Nucleus accumbens (tissue), 56 donors: ENCODE measurements at regions not wholly inside any gene's neighbourhood (a gene's known extent, or its start where the extent isn't known, plus 50 kb on each side); places are given as distances from the start of the nearest gene placed in this dataset.
"Not testable (repeated sequence)": the region's sequence is repeated elsewhere in the genome, so short reads cannot be mapped to it uniquely, and the experiment has no call there.

Source experiments
- DNase-seq, 56 donors: peaks; one replicate each; lab custom pipeline; 2025; lab: John Stamatoyannopoulos, UW

- no peak for DNase-seq
Observed at GRCh38 chr2:185984670-185985069, 246.1 kb downstream of the FSIP2 start.

DNA sequence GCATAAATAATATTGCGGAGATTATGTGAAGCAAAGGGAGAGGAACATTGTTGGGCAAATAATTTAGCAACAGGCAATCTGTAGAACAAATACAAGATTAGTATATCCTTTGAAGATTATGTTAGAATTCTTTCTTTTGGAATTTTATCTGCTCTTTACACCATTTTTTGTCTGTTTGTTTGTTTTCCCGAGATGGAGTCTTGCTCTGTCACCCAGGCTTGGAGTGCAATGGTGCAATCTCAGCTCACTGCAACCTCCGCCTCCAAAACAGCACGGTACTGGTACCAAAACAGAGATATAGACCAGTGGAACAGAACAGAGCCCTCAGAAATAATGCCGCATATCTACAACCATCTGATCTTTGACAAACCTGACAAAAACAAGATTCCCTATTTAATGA, 250.3 kb downstream of the FSIP2 start:
- not testable (repeated sequence) for DNase-seq

GRCh38 chr2:185990861-185991525, 252.4 kb downstream of the FSIP2 start:
- DNase-seq = no peak

DNA sequence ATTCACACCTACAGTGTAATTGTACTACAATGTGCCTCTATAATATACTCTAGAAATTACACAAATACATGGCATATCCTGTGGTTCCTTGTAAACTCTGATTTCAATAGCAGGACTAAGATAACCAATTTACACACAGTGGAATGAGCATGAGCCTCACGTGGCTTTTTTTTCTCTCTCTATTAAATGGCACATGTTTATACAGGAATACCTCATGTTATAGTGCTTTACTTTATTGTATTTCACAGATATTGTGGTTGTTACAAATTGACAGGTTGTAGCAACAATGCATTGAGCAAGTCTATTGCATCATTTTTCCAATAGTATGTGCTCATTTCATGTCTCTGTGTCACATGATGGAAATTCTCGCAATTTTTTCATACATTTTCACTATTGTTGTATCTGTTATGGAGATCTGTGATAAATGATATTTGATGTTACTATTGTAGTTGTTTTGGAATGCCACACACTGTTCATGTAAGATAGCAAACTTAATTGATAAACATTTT, 260.0 kb downstream of the FSIP2 start:
- no peak for DNase-seq

DNA sequence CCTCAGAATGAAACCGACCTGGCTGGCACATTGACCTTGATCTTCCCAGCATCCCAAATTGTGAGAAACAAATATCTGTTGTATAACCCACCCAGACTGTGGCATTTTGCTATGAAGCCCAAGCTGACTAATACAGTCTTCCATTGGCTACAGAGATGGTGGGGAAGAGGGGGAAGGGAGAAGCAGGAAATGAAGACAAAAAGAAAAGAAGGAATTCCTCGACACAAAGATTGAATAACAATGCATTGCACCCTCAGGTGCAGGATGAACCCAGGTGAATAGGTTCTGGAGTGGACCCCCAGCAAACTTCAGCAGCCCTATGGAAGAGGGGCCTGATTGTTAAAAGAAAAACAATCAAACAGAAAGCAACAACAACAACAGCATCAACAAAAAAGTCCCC, 270.7 kb downstream of the FSIP2 start:
- DNase-seq = no peak

- DNase-seq = no peak
Observed at GRCh38 chr2:186017278-186017677, 278.7 kb downstream of the FSIP2 start.

GRCh38 chr2:186024921-186025320, 286.3 kb downstream of the FSIP2 start:
- no peak for DNase-seq

GRCh38 chr2:186027922-186028321, 289.3 kb downstream of the FSIP2 start:
- no peak for DNase-seq

- DNase-seq = no peak
Observed at GRCh38 chr2:186031229-186031628, 292.6 kb downstream of the FSIP2 start.

GRCh38 chr2:186032102-186032738, 293.6 kb downstream of the FSIP2 start:
- DNase-seq = no peak

- no peak for DNase-seq
Observed at GRCh38 chr2:186032930-186033329, 294.3 kb downstream of the FSIP2 start.

GRCh38 chr2:186033541-186033940, 294.9 kb downstream of the FSIP2 start:
- DNase-seq = no peak

DNA sequence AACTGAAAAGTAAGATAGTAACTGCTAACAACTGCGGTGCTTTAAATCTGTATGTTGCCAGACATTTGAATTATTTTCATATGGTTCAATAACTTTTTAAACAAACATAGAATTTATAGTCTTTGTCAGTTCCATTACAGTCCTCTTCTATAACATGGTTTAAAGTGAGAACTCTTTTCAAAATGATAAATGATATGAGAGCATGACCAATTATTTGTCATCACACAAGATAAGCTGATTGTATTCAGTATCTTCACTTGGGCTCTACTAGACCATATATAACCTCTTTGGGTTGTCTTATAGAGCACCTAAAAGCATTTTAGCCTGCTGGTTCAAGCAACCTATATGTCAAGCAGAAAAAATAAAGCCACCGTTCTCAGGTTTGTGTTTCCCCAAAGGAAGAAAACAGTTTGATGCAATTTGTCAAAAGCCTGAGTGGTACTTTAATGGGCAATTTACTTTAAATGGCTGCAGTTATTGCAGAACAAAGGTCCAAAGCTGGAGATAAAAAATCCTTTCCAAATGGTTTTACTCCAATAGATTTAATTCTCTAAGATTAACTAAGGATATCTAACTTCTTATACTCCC, 298.4 kb downstream of the FSIP2 start:
- no peak for DNase-seq

GRCh38 chr2:186042207-186043028, 303.8 kb downstream of the FSIP2 start:
- no peak for DNase-seq

- no peak for DNase-seq
Observed at GRCh38 chr2:186044761-186045160, 306.2 kb downstream of the FSIP2 start.

DNA sequence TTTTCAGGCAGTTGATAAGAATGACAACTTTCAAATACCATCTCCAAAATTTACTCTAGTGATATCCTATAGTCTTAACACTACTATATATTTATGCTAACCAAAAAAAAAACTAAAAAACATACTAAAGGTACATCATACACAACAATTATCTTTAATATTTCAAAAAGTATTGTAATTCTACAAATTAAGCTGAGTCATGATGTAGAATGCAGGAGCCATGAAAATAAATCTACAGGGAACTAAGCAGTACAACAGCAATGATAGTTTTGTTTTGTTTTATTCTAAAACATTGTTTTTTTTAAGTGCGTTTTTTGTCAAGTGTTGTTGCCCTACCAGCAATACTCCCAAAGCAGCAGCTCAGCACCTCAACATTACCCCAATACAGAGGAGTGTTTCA, 314.3 kb downstream of the FSIP2 start:
- DNase-seq = no peak

DNA sequence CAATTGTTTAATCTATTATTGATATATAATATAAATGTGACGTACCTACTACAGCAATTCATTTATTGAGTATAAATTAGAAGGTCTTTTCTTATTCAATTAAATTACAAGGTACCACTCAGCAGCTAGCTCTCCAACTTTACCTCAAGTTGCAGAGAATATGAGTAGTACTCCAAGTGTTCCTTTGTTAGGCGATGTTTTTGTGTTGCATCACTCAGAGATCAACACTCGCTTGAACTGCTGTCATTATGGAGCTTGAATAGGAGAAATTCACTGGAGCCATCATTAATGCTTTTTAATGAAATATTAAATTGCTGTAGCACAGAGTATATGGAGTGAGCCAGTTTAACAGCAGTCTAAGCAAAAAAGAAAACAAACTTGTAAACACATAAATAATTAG, 320.0 kb downstream of the FSIP2 start:
- no peak for DNase-seq

DNA sequence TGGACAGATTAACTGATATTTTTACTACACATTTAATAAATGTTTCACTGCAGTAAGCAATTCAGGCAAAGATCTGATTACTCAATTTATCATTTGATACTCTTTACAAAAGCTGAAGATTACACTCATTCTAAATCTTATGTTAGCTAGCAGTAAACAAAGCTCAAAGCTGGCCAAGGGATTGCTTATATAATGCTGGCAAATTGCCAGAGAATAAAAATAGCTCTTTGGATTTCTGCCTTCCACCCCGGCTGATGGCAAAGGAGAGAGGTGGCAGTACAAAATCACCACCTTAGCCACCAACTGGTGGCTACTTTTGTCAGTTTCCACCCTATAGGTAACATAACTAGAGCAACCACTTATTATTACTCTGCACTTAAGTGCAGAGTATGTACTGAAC, 320.5 kb downstream of the FSIP2 start:
- no peak for DNase-seq

DNA sequence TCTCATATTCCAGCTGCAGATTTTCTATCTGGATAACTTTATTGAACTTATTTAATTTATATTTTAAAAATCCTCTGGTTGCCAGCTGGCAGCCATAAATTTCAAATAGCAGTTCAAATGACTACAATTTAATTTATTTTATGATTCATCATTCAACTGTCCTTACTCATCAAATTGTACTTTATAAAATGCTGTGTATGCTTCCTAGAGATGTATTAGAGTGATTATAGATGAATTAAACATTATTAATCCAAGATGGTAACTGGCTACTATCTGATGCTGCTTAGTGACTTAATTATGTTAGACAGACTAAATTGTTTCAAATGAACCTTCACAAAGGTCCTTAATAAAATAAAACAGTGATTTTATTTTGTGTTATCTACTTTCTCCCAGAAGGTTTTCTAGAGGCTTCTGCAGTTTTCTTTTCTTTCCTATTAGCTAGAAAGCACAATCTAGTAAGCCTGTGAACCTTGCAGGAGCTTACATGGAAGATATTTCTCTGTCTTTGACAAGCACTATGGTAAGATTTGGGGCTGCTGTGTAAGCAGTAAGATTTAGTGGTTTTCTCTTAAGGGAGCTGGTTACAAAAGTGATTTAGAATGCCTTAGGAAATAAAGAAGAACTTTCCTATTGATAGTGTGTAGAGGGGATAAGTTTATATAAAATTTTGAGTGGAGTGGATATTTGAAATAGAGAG, 322.3 kb downstream of the FSIP2 start:
- no peak for DNase-seq

GRCh38 chr2:186064507-186064906, 325.9 kb downstream of the FSIP2 start:
- DNase-seq = no peak
